SU-DHL-6 (cell line): ENCODE measurements at regions not wholly inside any gene's neighbourhood (a gene's known extent, or its start where the extent isn't known, plus 50 kb on each side); places are given as distances from the start of the nearest gene placed in this dataset.

ENCODE experiments used
- H2AFZ ChIP-seq: fragments of 200-600 bp; sonication (generic); 2 replicates; pipeline ENCODE4 v1.6.1; 2014; ENCODE audit warnings: low read depth, mild to moderate bottlenecking, moderate library complexity, mixed read lengths, antibody characterized with exemption, low read length; ENCODE audit not compliant: severe bottlenecking
- H3F3A ChIP-seq: fragments of 200-600 bp; shearing (Covaris generic); 2 replicates; pipeline ENCODE4 v1.6.0; 2016; ENCODE audit warnings: antibody characterized with exemption, mild to moderate bottlenecking; ENCODE audit not compliant: insufficient read depth
- H3K27ac ChIP-seq: fragments of 200-600 bp; sonication (generic); 2 replicates; pipeline ENCODE4 v1.5.1; 2016; ENCODE audit warnings: low read depth, mild to moderate bottlenecking, low read length, moderate library complexity, mixed read lengths
- H3K27me3 ChIP-seq: fragments of 200-600 bp; sonication (generic), shearing (Covaris generic); 2 replicates; pipeline ENCODE4 v1.6.0; 2014; ENCODE audit warnings: mild to moderate bottlenecking, low read length
- H3K36me3 ChIP-seq: fragments of 200-600 bp; sonication (generic); 2 replicates; pipeline ENCODE4 v1.6.1; 2014; ENCODE audit warnings: mild to moderate bottlenecking, low read length, mixed read lengths
- H3K4me2 ChIP-seq: fragments of 300-600, 200-600 bp; shearing (Covaris generic), sonication (generic); 2 replicates; pipeline ENCODE4 v1.6.0; 2014; ENCODE audit warnings: low read length, low read depth, mild to moderate bottlenecking; ENCODE audit not compliant: poor library complexity, severe bottlenecking
- H3K4me3 ChIP-seq: fragments of 200-600 bp; sonication (generic); 2 replicates; pipeline ENCODE4 v1.5.1; 2014; ENCODE audit warnings: antibody characterized with exemption, low read length, mild to moderate bottlenecking, mixed read lengths; ENCODE audit not compliant: insufficient read depth, poor library complexity, severe bottlenecking
- H3K79me2 ChIP-seq: fragments of 200-600 bp; sonication (generic); 2 replicates; pipeline ENCODE4 v1.6.1; 2014; ENCODE audit warnings: mild to moderate bottlenecking, low read length, moderate library complexity; ENCODE audit not compliant: insufficient read depth
- H3K9ac ChIP-seq: fragments of 200-600 bp; sonication (generic); 2 replicates; pipeline ENCODE4 v1.7.0; 2014; ENCODE audit warnings: mild to moderate bottlenecking, low read length
- H3K9me2 ChIP-seq: fragments of 200-600 bp; sonication (generic); replicated peaks from 2 replicates; pipeline ENCODE4 v1.6.1; 2014; ENCODE audit warnings: low read length; ENCODE audit not compliant: insufficient read depth
- H3K9me3 ChIP-seq: fragments of 200-600 bp; sonication (generic); 2 replicates; pipeline ENCODE4 v1.6.1; 2014; ENCODE audit warnings: low read length, mixed read lengths; ENCODE audit not compliant: insufficient read depth
- H4K20me1 ChIP-seq: fragments of 200-600 bp; sonication (generic); 2 replicates; pipeline ENCODE4 v1.6.1; 2014; ENCODE audit warnings: low read depth, mild to moderate bottlenecking, antibody characterized with exemption, low read length, moderate library complexity, mixed read lengths
- EZH2phosphoT487 ChIP-seq: fragments of 200-600 bp; sonication (generic), shearing (Covaris generic); conservative IDR thresholded peaks from 2 replicates; pipeline ENCODE4 v1.6.1; 2018; ENCODE audit warnings: mild to moderate bottlenecking, antibody characterized with exemption, low read length, moderate library complexity, mixed read lengths
- TF ChIP-seq, protein P1 (sequence below): fragments of 200-600 bp; sonication (generic); IDR thresholded peaks from one replicate; pipeline ENCODE4 v1.5.1; 2017; ENCODE audit warnings: antibody characterized with exemption, mild to moderate bottlenecking, low read length, moderate library complexity; ENCODE audit not compliant: insufficient read depth, poor library complexity, severe bottlenecking

DNA sequence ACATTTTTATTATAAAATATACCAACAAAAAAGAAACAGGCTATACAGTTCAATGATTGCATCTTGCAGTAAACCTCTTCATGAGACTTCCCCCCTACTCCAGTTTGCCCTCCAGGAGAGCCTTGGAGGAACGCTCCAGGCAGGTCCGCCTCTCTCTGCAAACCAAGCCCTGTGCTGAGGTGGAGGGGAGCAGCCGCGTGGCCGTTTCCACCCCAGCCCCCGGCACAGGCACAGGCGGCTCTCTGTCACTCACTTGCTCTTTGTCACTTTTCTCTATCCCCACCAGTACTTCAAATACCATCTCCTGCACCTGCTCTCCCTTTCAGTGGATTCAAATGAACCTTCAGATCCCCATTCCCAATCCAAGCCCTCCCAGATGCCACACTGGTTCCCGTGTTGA, 479.9 kb downstream of the OCA2 start:
- Histone ChIP-seq H3F3A (peaks cover 9% of the 10 kb centered on the region; the same call in 1 of the 2 replicates), H3K27me3 (no peaks in the 10 kb centered on the region), H3K79me2 (no peaks in the 10 kb centered on the region), H3K27ac (no peak overlapping the region), H3K4me2 (no peak overlapping the region), H4K20me1 (no peaks in the 10 kb centered on the region), H3K9ac (no peak overlapping the region), H3K36me3 (no peaks in the 10 kb centered on the region), H3K9me2 (no peaks in the 10 kb centered on the region), H3K4me3 (no peak overlapping the region), H3K9me3 (no peaks in the 10 kb centered on the region), H2AFZ (no peak overlapping the region)
- no peak for TF ChIP-seq EZH2phosphoT487
- TF ChIP-seq, protein P1, sequence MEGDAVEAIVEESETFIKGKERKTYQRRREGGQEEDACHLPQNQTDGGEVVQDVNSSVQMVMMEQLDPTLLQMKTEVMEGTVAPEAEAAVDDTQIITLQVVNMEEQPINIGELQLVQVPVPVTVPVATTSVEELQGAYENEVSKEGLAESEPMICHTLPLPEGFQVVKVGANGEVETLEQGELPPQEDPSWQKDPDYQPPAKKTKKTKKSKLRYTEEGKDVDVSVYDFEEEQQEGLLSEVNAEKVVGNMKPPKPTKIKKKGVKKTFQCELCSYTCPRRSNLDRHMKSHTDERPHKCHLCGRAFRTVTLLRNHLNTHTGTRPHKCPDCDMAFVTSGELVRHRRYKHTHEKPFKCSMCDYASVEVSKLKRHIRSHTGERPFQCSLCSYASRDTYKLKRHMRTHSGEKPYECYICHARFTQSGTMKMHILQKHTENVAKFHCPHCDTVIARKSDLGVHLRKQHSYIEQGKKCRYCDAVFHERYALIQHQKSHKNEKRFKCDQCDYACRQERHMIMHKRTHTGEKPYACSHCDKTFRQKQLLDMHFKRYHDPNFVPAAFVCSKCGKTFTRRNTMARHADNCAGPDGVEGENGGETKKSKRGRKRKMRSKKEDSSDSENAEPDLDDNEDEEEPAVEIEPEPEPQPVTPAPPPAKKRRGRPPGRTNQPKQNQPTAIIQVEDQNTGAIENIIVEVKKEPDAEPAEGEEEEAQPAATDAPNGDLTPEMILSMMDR, result no peak

DNA sequence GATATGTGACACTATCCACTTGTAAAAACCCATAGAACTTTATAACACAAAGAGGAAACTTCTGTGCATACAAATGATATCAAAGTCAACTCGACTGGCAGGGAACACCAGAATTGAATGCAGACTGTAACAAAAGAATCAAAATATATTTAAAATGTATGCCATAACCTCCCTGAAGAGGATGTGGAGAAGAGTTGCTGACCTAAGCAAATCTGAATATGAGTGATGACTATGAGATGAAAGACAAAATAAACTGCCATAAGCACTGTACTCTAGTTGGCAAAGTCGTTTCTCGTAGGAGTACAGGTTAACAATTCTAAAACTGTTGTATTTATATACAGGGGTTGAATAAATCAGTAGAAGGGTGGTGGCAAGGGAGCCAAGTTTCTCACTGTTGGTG, 482.1 kb downstream of the OCA2 start:
- H3K36me3 ChIP-seq, result no peaks in the 10 kb centered on the region
- no peak overlapping the region for H3K4me2 ChIP-seq
- no peak overlapping the region for H3K9ac ChIP-seq
- H3K27ac ChIP-seq, result no peak overlapping the region
- H3F3A ChIP-seq, result no peaks in the 10 kb centered on the region
- no peaks in the 10 kb centered on the region for H3K9me2 ChIP-seq
- H3K27me3 ChIP-seq, result no peaks in the 10 kb centered on the region
- H3K9me3 ChIP-seq, result no peaks in the 10 kb centered on the region
- no peak overlapping the region for H2AFZ ChIP-seq
- H3K79me2 ChIP-seq, result no peaks in the 10 kb centered on the region
- no peaks in the 10 kb centered on the region for H4K20me1 ChIP-seq
- H3K4me3 ChIP-seq, result no peak overlapping the region
- TF ChIP-seq EZH2phosphoT487, result no peak
- TF ChIP-seq, protein P1, result no peak

DNA sequence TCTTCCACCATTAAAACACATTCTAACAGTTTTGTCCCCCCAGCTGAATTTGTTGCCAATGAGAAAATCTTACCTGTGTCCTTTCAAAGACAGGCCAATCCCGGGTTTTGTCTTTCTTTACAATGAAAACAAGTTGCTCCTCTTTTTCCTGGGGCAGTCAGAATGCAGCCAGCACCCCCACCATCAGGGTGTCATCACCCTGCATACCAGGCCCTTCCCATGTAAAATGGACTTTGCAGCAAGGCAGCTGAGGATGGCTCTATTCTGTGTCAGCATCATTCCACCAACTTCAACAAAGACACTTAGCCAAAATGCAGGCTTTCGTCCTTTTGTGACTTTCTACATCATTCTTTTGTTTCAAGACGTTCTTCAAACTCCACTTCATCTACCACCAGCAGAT, 490.9 kb downstream of the OCA2 start:
- Histone ChIP-seq H3F3A (no peaks in the 10 kb centered on the region), H3K4me2 (no peak overlapping the region), H2AFZ (no peak overlapping the region), H3K36me3 (no peaks in the 10 kb centered on the region), H3K27ac (no peak overlapping the region), H3K9me2 (no peaks in the 10 kb centered on the region), H3K4me3 (no peak overlapping the region), H3K9ac (no peak overlapping the region), H3K79me2 (no peaks in the 10 kb centered on the region), H3K9me3 (no peaks in the 10 kb centered on the region), H4K20me1 (no peaks in the 10 kb centered on the region), H3K27me3 (no peaks in the 10 kb centered on the region)
- TF ChIP-seq, protein P1, result no peak
- TF ChIP-seq EZH2phosphoT487, result no peak
